ENCODE measurements at regions not wholly inside any gene's neighbourhood (a gene's known extent, or its start where the extent isn't known, plus 50 kb on each side); places are given as distances from the start of the nearest gene placed in this dataset.
"Not testable (repeated sequence)": the region's sequence is repeated elsewhere in the genome, so short reads cannot be mapped to it uniquely, and the experiment has no call there.

- Histone ChIP-seq H3K27me3 (no peaks in the 10 kb centered on the region), H3K4me3 (no peak overlapping the region), H3K9me3 (ENCODE audit: low read depth) (no peaks in the 10 kb centered on the region), H3K27ac (no peak overlapping the region), H3K36me3 (no peaks in the 10 kb centered on the region), H3K4me1 (ENCODE audit: low read depth) (no peaks in the 10 kb centered on the region)
- TF ChIP-seq, protein P1, sequence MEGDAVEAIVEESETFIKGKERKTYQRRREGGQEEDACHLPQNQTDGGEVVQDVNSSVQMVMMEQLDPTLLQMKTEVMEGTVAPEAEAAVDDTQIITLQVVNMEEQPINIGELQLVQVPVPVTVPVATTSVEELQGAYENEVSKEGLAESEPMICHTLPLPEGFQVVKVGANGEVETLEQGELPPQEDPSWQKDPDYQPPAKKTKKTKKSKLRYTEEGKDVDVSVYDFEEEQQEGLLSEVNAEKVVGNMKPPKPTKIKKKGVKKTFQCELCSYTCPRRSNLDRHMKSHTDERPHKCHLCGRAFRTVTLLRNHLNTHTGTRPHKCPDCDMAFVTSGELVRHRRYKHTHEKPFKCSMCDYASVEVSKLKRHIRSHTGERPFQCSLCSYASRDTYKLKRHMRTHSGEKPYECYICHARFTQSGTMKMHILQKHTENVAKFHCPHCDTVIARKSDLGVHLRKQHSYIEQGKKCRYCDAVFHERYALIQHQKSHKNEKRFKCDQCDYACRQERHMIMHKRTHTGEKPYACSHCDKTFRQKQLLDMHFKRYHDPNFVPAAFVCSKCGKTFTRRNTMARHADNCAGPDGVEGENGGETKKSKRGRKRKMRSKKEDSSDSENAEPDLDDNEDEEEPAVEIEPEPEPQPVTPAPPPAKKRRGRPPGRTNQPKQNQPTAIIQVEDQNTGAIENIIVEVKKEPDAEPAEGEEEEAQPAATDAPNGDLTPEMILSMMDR (IDR thresholded peaks at IDR 0.05; ENCODE audit: low read depth, low read length): no peak
- no peak for DNase-seq (ENCODE audit: low read depth in 1 of 2, low spot score in 1 of 2)
Measured at GRCh38 chr9:91008568-91008967, 206.9 kb downstream of the SYK start.

DNA sequence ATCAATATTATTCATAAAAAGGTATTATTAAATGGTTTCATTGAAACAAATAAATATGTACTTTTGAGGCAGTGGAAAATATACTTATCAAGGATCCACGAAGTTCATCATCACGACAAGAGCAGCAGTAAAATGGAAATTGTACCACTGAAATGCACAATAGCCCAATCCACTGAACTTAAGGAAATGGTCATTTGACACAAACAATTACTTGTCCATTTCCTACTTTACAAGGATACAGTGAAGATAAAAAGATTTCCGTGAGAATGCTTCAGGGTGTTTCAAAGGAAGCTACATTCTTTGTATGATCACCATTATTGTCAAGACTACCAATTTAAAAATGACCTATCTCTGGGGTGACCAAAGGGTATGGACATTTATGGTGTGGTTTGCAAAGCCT is 210.3 kb downstream of the SYK start:
- Histone ChIP-seq H3K36me3 (no peaks in the 10 kb centered on the region), H3K9me3 (ENCODE audit: low read depth) (no peaks in the 10 kb centered on the region), H3K27me3 (no peaks in the 10 kb centered on the region), H3K4me1 (ENCODE audit: low read depth) (no peaks in the 10 kb centered on the region), H3K27ac (no peak overlapping the region), H3K4me3 (no peak overlapping the region)
- TF ChIP-seq, protein P1 (IDR thresholded peaks at IDR 0.05; ENCODE audit: low read depth, low read length): no peak
- no peak for DNase-seq (ENCODE audit: low read depth in 1 of 2, low spot score in 1 of 2)

GRCh38 chr9:91012933-91013841 is 211.6 kb downstream of the SYK start:
- DNase-seq (ENCODE audit: low read depth in 1 of 2, low spot score in 1 of 2): no peak
- Histone ChIP-seq H3K27me3 (no peaks in the 10 kb centered on the region), H3K36me3 (no peaks in the 10 kb centered on the region), H3K4me1 (ENCODE audit: low read depth) (no peaks in the 10 kb centered on the region), H3K9me3 (ENCODE audit: low read depth) (no peaks in the 10 kb centered on the region), H3K4me3 (no peak overlapping the region), H3K27ac (no peak overlapping the region)
- TF ChIP-seq, protein P1 (IDR thresholded peaks at IDR 0.05; ENCODE audit: low read depth, low read length): no peak

GRCh38 chr9:91017245-91017644 is 215.6 kb downstream of the SYK start:
- Histone ChIP-seq H3K4me1 (ENCODE audit: low read depth) (no peaks in the 10 kb centered on the region), H3K9me3 (ENCODE audit: low read depth) (no peaks in the 10 kb centered on the region), H3K27me3 (no peaks in the 10 kb centered on the region), H3K4me3 (no peak overlapping the region), H3K27ac (no peak overlapping the region), H3K36me3 (no peaks in the 10 kb centered on the region)
- TF ChIP-seq, protein P1 (IDR thresholded peaks at IDR 0.05; ENCODE audit: low read depth, low read length): no peak
- no peak for DNase-seq (ENCODE audit: low read depth in 1 of 2, low spot score in 1 of 2)

DNA sequence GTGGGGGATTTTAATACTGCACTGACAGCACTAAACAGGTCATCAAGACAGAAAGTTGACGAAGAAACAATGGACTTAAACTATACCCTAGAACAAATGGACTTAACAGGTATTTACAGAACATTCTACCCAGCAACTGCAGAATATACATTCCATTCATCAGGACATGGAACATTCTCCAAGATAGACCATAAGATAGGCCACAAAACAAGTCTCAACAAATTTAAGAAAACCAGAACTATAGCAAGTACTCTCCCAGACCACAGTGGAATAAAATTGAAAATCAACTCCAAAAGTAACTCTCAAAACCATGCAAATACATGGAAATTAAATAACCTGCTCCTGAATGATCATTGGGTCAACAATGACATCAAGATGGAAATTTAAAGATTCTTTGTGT is 218.3 kb downstream of the SYK start:
- not testable (repeated sequence) for H3K4me3 ChIP-seq; H3K9me3 ChIP-seq (ENCODE audit: low read depth); H3K4me1 ChIP-seq (ENCODE audit: low read depth); H3K36me3 ChIP-seq; H3K27me3 ChIP-seq; DNase-seq (ENCODE audit: low read depth in 1 of 2, low spot score in 1 of 2); H3K27ac ChIP-seq

- not testable (repeated sequence) for H3K27me3 ChIP-seq; H3K27ac ChIP-seq; H3K4me1 ChIP-seq (ENCODE audit: low read depth); DNase-seq (ENCODE audit: low read depth in 1 of 2, low spot score in 1 of 2); H3K36me3 ChIP-seq; H3K9me3 ChIP-seq (ENCODE audit: low read depth); H3K4me3 ChIP-seq
Measured at GRCh38 chr9:91021656-91022055, 220.0 kb downstream of the SYK start.
